ENCODE measurements at regions not wholly inside any gene's neighbourhood (a gene's known extent, or its start where the extent isn't known, plus 50 kb on each side); places are given as distances from the start of the nearest gene placed in this dataset.

- Histone ChIP-seq H3K23ac (ENCODE audit: insufficient read length, low read depth, low read length) (no peak overlapping the region), H3K23me2 (ENCODE audit: insufficient read length, low read depth, low read length, poor library complexity, severe bottlenecking) (no peaks in the 10 kb centered on the region), H2BK120ac (ENCODE audit: low read depth, low read length, poor library complexity, severe bottlenecking) (no peak overlapping the region), H2BK12ac (ENCODE audit: insufficient read length, low read depth, low read length) (no peak overlapping the region), H3K18ac (ENCODE audit: insufficient read length, low read depth, low read length) (no peak overlapping the region), H3K79me2 (ENCODE audit: insufficient read depth, low read length) (no peaks in the 10 kb centered on the region), H3K4me1 (ENCODE audit: insufficient read depth, low read length) (no peaks in the 10 kb centered on the region), H2BK15ac (ENCODE audit: low read depth, low read length) (no peak overlapping the region), H3K4me2 (ENCODE audit: insufficient read depth, insufficient read length, low read length) (no peak overlapping the region), H2AK5ac (ENCODE audit: insufficient read length, low read length) (no peak overlapping the region), H3T11ph (ENCODE audit: low read length) (no peak overlapping the region), H2BK20ac (ENCODE audit: low read depth, low read length, poor library complexity, severe bottlenecking) (no peak overlapping the region), H2AFZ (ENCODE audit: low read length) (no peak overlapping the region), H3K9me3 (ENCODE audit: control insufficient read depth, low read depth, low read length) (no peaks in the 10 kb centered on the region), H4K20me1 (ENCODE audit: control insufficient read depth, insufficient read depth, insufficient read length) (peaks cover 2% of the 10 kb centered on the region), H3K27ac (ENCODE audit: insufficient read length, low read depth, low read length) (no peak overlapping the region), H2BK5ac (ENCODE audit: insufficient read length, low read length) (no peak overlapping the region), H4K91ac (ENCODE audit: insufficient read length, low read depth, low read length) (no peak overlapping the region), H3K79me1 (ENCODE audit: insufficient read depth, low read depth, low read length, poor library complexity, severe bottlenecking) (no peaks in the 10 kb centered on the region), H4K5ac (ENCODE audit: insufficient read length, low read depth, low read length) (no peak overlapping the region), H4K8ac (replicated peaks; ENCODE audit: insufficient read length, low read depth, low read length) (no peak overlapping the region), H3K4ac (ENCODE audit: low read depth, low read length) (no peak overlapping the region), H3K56ac (ENCODE audit: insufficient read length, low read depth, low read length) (no peak overlapping the region), H3K14ac (ENCODE audit: insufficient read depth, low read length) (no peak overlapping the region), H3K27me3 (ENCODE audit: insufficient read depth, low read length) (no peaks in the 10 kb centered on the region), H3K9ac (ENCODE audit: extremely low read depth, insufficient read length, low read length) (no peak overlapping the region)
- no CpG with 5 or more reads among the region's 1 CpG for WGBS (ENCODE audit: extremely low coverage, insufficient read length, low lambda C conversion rate)
- Mint-ChIP-seq H3K4me3 (no peak overlapping the region; a peak in 1 of 5 replicates), H3K27me3 (ENCODE audit: low read depth) (no peaks in the 10 kb centered on the region; the same call in none of the 2 replicates), H3K27ac (peak overlapping the region in 1 of 3 experiments; percentile 9; a peak in 1 of 7 replicates), H3K4me1 (peaks cover 13 to 19% of the 10 kb centered on the region in 2 experiments), H3K36me3 (ENCODE audit: insufficient read depth in 1 of 3, low read depth in 3 of 3) (no peaks in the 10 kb centered on the region), H3K9me3 (no peaks in the 10 kb centered on the region; a peak in 1 of 5 replicates)
- TF ChIP-seq CTCF (conservative IDR thresholded peaks at IDR 0.05) = no peak
- DNase-seq = no peak
These were observed 142.0 kb upstream of the GRIK3 start for GRCh38 chr1:37176269-37176668.

Data from H9 (cell line).